ENCODE measurements at regions not wholly inside any gene's neighbourhood (a gene's known extent, or its start where the extent isn't known, plus 50 kb on each side); places are given as distances from the start of the nearest gene placed in this dataset.
"Not testable (repeated sequence)": the region's sequence is repeated elsewhere in the genome, so short reads cannot be mapped to it uniquely, and the experiment has no call there.

DNA sequence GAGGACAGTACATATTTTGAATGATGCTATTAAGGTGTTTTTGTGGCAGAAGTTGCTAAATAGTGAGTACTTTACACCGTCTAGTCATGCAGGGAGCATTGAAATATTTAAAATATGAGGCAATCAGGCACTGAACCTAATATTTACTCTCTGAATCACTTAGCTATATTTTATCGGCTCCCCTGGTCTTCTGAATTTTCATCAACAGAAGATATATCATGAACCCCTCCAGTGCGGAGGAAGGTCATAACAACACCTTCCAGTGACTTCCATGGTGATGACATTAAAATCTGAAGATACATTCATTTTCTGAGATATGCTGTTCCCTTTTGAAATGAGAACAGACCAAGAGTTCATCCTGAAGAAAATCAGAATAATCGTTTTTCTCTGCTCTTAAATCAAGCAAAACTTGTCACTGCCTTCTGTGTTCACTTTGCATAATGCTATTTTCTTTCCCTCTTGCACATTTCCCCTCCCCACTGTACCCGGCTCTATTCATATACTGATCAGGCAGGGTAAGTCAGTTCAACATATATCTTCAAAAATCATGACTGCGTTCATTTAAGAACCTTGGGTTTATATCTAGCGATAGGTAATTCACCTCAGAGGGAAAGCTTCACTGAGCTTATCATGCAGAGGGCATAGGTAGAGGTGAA lies 729.9 kb upstream of the GYPC start:
- no peak for DNase-seq

DNA sequence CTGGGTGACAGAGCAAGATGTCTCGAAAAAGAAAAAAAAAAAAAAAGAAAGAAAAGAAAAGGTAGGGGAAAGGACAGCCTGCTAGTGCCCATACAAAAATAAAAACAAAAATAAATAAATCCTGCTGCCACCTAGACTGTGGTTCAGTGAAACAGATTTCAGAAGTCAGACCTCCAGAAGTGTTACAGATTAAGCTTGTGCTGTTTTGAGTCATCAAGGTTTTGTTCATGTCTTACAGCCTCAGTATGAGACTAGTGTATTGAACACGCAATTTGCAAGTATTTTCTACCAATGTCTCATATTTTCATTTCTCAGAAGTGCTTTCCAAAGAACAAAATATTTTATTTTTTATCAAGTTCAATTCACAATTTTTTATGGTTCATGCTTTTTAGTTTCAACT lies 720.4 kb upstream of the GYPC start:
- no peak for DNase-seq

DNA sequence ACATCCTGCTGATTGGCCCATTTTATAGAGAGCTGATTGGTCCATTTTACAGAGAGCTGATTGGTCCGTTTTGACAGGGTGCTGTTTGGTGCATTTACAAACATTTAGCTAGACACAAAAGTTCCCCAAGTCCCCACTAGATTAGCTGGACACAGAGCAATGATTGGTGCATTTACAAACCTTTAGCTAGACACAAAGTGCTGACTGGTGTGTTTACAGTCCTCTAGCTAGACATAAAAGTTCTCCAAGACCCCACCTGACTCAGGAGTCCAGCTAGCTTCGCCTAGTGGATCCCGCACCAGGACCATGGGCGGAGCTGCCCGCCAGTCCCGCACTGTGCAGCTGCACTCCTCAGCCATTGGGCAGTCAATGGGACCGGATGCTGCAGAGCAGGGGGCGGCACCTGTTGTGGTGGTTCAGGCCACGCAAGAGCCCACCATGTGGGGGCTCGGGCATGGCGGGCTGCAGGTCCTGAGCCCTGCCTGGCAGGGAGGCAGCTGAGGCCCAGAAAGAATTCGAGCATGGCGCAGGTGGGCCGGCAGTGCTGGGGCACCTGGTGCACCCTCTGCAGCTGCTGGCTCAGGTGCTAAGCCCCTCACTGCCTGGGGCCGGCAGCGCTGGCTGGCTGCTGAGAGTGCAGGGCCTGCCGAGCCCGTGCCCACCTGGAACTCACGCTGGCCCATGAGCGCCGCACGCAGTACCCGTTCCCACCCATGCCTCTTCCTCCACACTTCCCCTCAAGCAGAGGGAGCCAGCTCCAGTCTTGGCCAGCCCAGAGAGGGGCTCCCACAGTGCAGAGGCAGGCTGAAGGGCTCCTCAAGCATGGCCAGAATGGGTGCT lies 713.2 kb upstream of the GYPC start:
- no peak for DNase-seq

DNA sequence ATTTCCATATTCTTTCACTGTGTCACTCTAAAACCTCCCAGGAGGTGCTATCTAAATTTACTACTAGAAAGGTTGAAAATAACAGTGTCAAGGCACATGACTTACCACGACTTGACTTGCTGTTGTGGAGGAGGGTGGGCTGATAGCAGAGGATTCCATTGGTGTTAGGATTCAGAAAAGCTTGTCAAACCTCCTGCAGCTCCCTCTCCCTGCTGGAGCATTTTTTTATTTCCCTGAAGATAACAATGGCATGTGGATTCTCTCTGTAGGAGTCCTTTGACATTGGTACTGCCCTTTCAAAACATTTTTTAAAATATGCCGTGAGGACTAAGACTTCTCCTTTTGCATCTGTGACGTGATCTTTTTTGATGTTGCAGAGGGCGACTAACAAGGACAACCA lies 696.9 kb upstream of the GYPC start:
- no peak for DNase-seq

DNA sequence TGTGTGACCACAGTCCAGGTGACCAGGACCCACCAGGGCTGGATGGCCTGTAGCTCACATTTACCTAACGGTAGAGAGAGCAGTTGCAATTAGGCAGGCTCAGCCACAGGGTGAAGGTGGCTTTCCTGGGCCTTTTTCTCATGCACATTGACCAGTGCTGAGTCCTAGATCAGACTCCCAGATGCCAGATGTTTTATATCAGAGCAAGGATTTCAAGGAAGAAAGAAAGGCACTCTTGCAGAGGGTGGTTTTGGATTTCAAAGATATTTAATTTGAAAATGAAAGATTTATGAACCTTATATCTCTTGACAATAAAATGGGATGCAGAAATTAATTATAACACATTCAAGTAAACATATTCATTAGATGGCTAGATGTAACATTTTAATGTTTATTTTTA lies 694.2 kb upstream of the GYPC start:
- DNase-seq: no peak

DNA sequence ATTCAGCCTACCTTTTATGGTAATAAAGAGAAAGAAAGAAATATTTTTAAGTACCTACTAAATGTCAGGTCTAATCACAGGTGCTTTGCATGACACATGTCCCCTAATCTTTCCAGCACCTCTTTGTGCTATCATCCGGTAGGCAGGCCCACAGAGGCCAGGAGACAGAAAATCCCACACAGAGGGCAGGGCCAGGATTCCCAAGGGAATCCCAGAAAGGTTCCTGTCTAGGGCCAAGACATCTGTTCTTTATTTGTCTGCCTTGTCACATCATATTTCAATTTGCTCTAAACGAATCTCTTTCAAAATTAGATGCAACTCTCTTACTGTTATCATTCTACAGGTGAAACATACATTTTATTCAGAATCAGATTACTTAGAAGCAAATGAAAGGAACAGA lies 676.1 kb upstream of the GYPC start:
- DNase-seq: no peak

DNA sequence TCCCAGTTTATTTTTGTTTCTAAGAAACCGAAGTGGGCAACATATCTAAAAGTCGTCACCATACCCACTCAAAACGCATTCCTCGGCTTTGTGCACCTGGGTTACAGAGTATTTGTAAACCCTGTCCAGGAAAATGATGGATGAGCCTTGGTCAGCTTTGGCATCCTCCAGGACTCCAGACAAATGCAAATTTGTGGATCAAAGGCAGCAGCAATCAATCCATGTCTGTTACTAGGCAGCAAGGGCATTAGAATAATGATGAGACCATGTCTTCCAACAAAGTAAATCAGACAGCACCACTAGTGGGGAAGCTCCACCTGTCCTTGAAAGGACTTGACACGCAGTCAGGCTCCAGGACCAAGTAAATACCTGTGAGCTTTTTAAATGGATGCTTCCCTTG lies 672.6 kb upstream of the GYPC start:
- DNase-seq: no peak

DNA sequence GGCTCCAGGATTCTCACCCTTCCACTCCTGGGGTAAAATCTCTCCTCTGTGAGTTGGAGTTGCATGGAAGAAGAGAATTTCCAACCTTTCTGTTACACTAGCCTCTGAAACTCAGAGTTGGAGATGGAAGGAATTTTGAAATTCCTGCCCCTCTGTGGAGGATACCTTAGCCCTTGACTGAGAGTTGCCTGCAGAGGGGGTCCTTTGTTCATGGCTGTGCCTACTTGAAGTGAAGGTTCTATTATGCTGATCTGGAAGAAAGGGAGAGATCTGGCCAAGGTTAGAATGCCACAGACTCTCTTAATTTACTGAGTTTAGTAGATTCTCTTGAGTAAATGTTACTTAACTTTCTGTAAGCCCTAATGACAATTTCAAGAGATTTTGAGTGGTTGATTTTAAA lies 626.6 kb upstream of the GYPC start:
- no peak for DNase-seq

DNA sequence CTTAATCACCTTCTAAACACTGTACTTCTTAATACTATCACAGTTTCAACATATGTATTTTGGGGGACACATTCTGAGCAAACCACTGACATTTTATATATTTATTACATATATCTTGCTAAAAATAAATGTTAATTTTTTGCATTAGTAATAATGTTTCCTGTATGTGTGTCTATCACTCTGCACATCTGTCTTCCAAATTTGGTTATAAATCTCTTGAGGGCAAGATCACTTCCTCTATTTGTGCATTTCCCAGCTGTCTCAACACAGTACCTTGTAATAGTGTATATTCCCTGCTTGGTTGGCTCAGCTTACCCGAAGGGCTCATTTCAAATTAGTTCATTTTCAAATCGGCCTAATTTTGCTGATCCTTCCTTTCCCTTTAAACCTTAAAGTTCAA lies 617.1 kb upstream of the GYPC start:
- no peak for DNase-seq

DNA sequence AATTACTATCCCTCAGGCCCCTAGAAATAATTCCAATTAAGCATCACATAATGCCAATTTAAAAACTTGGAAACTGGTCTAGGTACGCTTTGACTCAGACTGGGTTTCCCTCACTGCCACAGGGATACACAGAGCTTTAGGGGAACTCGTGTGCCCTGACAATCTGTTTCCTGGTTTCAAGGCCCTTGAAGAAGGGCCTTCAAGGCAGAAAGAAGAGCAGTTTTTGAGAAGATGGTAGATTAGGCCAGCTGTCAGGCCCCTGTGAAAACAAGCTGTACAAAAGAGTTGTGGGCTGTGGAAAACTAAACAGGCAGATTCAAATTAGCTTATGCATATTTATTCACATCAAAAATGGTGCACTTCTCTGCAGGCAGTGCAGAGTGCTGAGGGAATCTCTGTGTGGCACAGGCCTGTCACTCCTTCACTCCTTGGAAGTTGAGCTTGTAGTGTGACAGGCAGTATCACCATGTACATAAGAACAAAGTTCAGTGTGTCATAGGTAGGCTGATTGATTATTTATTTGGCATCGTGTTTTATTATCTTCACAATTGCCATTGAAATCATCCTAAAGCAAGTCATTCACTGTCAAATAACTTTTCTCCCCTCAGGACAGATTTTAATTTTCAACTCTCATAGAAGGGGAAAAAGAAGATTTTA lies 614.4 kb upstream of the GYPC start:
- no peak for DNase-seq

DNA sequence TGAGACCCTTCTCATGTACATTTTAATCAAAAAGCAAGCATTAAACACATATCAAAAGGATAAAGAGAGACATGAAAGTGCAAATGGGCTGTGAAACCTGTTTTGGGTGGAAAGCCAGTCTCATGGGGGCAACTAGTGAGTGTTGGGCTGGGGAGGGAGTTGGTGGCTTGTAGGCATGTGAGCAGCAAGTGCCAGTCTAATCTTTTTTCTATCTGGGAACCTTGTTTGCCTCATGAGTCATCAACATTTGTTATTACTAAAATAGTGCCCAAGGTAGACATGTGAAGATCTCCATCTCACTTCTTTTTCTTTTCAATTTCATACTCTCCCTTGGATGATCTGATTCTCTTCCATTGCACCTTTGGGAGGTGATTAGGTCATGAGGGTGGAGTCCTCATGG lies 613.9 kb upstream of the GYPC start:
- no peak for DNase-seq

DNA sequence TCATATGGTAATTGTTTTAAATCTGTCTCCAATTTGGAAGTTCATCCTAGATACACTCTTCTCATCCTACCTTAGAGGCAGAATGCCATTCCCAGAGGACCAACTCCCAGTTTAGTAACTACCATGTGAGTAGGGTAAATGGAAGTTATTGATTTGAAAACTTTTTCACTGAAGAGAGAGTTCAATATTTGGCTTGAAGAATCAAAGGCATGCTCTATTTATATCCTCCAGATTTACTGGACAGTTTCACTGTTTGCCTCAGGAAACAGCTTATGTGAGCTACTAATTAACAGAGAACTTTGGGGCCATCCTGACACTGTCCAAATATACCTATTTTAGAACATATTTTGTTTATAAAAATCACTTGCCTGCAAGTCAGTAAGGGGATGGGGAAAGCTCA lies 607.2 kb upstream of the GYPC start:
- no peak for DNase-seq

DNA sequence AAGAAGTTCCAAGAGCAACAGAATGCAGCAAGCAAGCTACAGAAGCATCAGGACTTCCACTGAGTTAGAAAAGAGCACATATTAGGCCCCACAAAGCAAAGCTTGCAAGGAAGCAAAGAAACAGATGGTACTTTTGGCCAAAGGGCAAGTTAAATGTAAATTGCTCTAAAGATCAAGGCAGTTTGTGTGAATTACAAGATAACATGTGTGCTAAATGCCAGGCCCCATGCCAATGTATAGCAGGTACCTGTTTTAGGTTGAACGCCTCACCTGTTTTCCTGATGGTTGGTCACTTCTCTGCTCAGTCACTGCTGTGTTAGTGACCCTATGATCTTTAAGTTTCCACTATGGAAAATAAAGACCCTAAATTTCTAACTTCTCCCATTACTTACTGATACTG lies 606.5 kb upstream of the GYPC start:
- DNase-seq: no peak

DNA sequence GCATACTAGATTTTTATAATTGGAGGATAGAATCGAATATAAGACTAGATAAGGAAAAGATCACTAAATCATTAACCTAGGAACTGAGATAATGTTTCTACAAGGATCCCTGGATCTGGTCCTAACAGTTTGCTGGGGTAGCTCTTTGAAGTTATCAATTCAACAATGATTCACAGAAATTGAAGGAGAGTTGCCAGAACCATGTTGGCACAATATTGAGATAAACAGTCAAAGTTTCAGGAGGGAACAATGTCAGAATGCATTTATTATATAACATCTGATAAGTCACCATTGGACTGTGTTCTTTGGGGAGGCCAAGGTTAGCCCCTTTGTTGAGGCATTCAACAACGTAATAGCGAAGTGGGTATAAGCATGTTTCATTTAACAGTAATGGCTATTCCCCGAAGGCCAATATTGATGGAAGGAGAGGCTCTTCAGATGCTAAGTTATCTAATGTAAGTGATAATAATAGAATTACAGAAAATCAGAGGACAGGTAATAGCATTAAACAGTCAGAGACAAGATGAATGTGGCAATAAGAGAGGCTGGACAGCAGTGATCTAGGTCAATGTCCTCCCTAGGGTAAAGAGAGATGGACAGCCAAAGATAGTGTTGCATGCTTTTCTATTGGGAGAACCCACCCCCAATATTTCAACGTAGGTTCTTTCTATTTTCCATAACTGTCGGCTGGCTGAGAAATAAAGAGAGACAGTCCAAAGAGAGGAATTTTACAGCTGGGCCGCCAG lies 604.8 kb upstream of the GYPC start:
- no peak for DNase-seq

DNA sequence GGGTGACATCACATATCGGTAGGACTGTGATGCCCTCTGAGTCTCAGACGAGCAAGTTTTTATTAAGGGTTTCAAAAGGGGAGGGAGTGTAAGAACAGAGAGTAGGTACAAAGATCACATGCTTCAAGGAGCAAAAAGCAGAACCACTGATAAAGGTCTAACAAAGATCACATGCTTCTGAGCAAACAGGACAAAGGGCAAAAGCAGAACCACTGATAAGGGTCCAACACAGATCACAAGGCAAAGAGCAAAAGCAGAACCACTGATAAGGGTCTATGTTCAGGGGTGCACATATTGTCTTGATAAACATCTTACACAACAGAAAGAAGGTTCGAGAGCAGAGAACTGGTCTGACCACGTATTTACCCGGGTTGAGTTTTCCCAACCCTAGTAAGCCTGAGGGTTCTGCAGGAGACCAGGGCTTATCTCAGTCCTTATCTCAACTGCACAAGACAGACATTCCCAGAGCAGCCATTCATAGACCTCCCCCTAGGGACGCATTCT lies 604.2 kb upstream of the GYPC start:
- not testable (repeated sequence) for DNase-seq

DNA sequence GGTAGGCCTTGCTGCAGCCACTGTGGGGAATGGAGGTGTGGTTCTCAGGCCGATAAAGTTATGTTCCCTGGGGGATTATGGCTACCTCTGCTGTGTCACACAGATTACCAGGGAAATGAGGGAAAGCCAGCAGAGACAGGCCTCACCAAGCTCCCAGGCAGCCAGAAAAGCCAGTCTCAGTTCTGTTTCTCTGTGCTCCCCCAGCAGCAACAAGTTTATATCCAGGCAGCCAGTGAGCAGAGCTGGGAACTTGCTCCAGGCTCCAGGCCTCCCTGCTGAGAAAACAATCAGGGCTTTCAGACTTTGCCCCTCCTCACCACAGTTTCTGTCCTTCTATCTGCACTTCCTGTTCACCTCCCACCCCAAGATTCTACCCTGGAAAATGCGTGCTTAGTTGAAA lies 596.6 kb upstream of the GYPC start:
- DNase-seq: no peak

DNA sequence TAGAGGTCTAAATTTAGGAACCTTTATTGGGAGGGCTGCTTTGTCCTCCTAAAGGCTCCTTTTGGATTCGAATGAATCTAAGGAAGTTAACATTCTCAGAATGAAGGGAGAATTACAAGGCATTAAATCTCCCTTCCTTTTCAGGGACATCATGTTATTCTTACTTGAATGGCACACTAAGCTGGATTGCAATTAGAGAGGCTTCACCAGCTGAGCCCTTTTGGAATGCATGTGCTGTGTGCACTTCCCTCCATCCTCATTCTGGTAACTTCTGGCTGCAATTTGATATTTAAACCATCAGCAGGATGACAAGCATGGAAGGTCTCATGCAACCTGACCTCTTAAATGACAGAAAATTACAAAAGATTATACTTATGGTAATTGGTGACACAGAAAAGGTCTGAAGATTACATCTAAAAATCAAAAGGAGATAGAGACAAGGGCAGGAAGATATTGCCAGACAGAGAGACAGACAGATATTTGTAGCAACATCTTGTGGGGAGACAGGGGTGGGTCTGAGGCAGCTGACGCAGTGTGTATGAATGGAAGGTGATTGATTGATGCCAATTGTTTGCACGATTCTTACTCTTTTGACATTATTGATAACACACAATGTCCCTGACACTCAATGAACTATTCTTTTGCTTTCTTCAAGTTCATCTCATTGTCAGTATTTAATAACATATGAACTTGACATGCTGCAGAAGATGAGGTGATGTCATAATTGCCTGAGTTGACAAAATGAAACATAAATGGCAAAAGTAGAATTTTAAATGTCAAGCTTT lies 570.8 kb upstream of the GYPC start:
- no peak for DNase-seq

DNA sequence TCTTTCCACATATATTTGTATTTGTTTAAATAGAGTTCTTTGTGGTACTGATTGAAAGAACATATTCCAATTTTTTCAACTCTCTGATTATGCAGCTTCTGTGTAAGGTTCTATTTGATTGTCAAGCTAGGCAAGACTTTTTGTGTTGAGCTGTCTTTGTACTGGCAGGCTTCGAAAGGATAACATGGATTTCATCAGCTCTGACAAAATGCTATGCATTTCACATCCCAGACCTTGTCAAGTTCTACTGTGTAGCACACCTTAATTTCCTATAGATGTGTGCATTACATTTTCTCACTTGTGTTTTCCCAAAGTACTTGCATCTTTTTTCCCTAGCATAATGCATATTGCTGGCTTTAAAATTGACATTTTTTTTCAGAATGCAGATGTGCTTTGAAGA lies 555.0 kb upstream of the GYPC start:
- DNase-seq: no peak

DNA sequence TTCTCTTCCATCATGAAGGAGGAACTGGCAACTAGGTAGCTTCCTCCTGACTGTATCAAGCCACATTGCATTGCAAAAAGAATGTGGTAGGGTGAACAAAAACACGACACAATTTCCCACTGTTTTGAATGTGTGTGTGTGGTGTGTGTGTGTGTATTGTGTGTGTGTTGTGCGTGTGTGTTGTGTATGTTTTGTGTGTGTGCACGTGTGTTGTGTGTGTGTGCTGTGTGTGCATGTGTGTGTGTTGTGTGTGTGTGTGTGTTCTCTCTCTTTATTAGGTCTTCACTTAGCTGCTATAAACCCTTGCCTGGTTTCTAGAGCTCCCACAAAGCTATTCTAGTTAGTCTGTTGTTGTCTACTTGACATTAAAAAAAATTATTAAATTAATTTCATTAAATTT lies 550.0 kb upstream of the GYPC start:
- DNase-seq: no peak

DNA sequence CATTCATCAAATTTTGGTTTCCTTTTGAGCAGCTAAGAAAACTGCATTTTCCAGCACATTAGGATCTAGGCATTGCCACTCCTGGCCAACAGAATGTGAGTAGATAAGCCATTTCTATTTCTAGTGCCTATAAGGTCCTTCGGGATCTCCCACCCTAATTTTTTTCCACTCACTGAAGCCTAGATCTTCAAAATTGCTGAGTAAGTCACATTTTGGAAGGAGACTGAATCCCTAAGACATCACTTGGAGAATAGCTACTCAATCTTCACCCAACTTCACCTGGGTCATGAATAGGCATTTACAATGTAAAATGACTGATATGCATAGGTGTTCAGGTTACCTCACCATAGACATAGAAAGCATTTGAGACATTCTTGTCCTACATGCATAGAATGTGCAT lies 548.1 kb upstream of the GYPC start:
- no peak for DNase-seq

DNA sequence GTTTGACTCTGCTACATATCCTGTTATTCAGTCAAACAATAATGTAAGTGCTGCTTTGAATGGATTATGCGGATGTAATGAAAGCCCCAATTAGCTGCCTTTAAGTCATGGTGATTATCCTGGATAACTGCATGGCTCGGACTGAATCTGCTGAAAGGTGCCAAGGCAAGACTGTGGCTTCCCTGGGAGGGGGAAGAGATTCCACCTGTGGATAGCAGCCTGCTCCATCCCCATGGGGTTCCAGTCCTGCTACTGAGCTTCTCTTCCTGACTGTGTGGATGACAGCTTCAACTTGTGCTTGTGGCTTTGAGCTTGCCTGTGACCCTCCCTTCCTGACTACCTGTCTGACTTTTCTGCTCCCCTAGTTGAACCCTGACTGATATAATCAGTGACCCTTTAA lies 540.0 kb upstream of the GYPC start:
- DNase-seq: no peak

DNA sequence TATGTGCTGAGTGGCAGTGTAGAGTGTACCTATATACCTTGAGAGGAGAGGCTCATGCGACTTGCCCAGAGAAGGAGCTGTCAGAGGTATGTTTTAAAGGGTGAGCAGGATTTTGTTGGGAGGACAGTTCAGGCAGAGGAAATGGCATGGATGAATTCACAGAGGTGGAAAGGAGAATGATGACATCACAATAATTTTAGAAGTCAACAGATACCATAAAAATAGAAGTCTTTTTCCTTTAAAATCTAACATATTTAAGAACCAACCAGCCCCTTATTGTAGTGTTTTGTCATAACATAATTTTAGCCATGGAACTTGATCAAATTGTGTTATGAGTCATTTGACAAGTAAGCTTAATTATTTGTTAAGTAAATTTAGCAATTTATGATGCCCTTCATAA lies 538.1 kb upstream of the GYPC start:
- DNase-seq: no peak

DNA sequence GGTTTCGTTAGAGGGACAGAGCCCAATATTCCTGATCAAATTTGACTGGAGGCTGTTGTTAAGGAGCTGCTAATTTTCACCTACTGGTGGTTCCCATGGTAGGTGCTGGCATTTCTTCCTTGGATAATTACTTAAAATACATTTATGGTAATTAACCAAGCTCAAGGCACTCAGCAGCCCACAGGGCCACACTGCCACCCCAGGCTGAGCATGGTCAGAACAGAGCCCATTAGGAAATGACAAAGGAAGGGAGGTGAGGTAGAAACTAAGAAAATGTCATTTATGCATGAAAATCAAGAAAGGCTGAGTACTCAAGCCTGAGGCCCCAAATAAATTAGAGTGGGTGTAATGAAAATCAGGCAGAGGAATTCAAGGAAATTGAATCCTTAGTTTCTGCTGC lies 510.2 kb upstream of the GYPC start:
- DNase-seq: no peak
